Large intestine (tissue), 3 donors: ENCODE measurements at regions not wholly inside any gene's neighbourhood (a gene's known extent, or its start where the extent isn't known, plus 50 kb on each side); places are given as distances from the start of the nearest gene placed in this dataset.
A peak's percentile ranks its signal among the peaks of the same experiment; 100 is the strongest.

Source experiments
- DNase-seq, 2 donors: peaks; one replicate each; pipeline versions ENCODE4 v3.0.0 to v3.0.0-alpha.2; 2013
- H3K27ac ChIP-seq: one replicate; pipeline ENCODE4 v1.5.1; 2013; ENCODE audit warnings: low read length
- H3K27me3 ChIP-seq: 2 replicates; pipeline ENCODE4 v1.6.1; 2013; ENCODE audit warnings: low read length; ENCODE audit not compliant: control insufficient read depth, insufficient read depth
- H3K36me3 ChIP-seq: 2 replicates; pipeline ENCODE4 v1.6.1; 2013; ENCODE audit warnings: low read length; ENCODE audit not compliant: control insufficient read depth, insufficient read depth
- H3K4me1 ChIP-seq: one replicate; pipeline ENCODE4 v1.6.1; 2013; ENCODE audit warnings: low read length; ENCODE audit not compliant: control insufficient read depth, insufficient read depth
- H3K4me3 ChIP-seq: one replicate; pipeline ENCODE4 v1.5.1; 2013; ENCODE audit warnings: low read length
- H3K9me3 ChIP-seq: one replicate; pipeline ENCODE4 v1.6.1; 2013; ENCODE audit warnings: mild to moderate bottlenecking, low read depth, low read length, moderate library complexity; ENCODE audit not compliant: control insufficient read depth
- WGBS: methylation state at CpG from one replicate; pipeline ENCODE4 v1.1.5; 2013; ENCODE audit warnings: low lambda C conversion rate; ENCODE audit not compliant: insufficient coverage; 5-methylcytosine and 5-hydroxymethylcytosine counted together

DNA sequence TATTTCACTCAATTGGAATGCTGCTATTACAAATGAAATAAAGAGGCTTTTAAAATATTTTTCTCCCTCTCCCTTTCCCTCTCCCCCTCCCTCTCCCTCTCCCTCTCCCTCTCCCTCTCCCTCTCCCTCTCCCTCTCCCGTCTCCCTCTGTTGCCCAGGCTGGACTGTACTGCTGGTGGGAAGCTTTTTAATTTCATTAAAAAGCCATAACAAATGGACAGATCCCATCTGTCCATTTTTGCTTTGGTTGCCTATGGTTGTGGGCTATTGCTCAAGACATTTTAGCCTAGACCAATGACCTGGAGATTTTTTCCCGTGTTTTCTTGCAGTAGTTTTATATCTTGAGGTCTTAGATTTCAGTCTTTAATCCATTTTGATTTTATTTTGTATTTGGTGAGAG lies 107.2 kb upstream of the LRRC3B start:
- H3K4me1 ChIP-seq: no peaks in the 10 kb centered on the region

GRCh38 chr3:26521261-26521660 lies 101.3 kb upstream of the LRRC3B start:
- Histone ChIP-seq H3K9me3 (peaks cover 4% of the 10 kb centered on the region), H3K4me3 (no peak overlapping the region)

More for the DNA sequence above, 107.2 kb upstream of the LRRC3B start:
- peaks cover 3% of the 10 kb centered on the region for H3K9me3 ChIP-seq
- H3K36me3 ChIP-seq: no peaks in the 10 kb centered on the region
- DNase-seq: no peak
- H3K4me3 ChIP-seq: no peak overlapping the region
- H3K27ac ChIP-seq: no peak overlapping the region
- no peaks in the 10 kb centered on the region for H3K27me3 ChIP-seq
- WGBS: no CpG with 5 or more reads among the region's 2 CpGs

DNA sequence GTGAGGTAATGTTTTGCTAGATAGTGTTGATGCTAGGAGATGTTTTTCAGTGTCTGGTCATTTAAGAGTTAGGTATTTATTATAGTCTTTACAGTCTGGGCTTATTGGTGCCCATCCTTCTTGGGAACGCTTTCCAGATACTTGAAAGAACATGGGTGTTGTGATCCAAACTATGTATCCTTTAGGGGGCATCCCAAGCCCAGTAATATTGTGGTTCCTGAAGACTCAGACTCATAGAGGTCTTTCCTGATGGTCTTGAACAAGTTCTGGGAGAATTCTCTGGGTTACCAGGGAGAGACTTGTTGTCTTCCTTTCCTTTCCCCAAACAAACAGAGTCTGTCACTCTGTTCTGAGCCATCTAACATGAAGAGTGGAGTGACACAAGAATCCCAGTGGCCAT lies 99.7 kb upstream of the LRRC3B start:
- no CpG with 5 or more reads among the region's 1 CpG for WGBS
- no peak overlapping the region for H3K4me3 ChIP-seq

More at GRCh38 chr3:26521261-26521660, 101.3 kb upstream of the LRRC3B start:
- no peak for DNase-seq
- Histone ChIP-seq H3K27ac (no peak overlapping the region), H3K36me3 (no peaks in the 10 kb centered on the region), H3K4me1 (no peaks in the 10 kb centered on the region), H3K27me3 (no peaks in the 10 kb centered on the region)
- 100% methylated on average over 1 of the region's 1 CpG for WGBS

DNA sequence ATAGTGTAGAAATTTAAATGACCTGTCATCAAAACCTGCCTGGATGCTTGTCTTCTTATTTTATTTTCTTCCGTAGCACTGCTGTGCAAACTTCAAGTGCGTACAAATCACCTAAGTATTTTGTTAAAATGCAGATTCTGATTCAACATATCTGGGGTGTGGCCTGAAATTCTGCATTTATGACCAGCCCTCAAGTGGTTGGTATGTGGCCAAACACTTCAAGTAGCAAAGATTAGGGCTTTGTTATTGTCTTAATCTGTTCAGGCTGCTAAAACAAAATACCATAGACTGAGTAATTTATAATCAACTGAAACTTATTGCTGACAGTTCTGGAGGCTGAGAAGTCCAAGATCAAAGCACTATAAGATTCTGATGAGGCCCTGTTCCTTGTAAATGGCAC lies 97.6 kb upstream of the LRRC3B start:
- no peak overlapping the region for H3K4me3 ChIP-seq
- no peaks in the 10 kb centered on the region for H3K36me3 ChIP-seq
- H3K27me3 ChIP-seq: no peaks in the 10 kb centered on the region
- DNase-seq: no peak
- no peak overlapping the region for H3K27ac ChIP-seq
- H3K9me3 ChIP-seq: peaks cover 4% of the 10 kb centered on the region
- H3K4me1 ChIP-seq: no peaks in the 10 kb centered on the region
- WGBS: 100% methylated on average over 2 of the region's 2 CpGs

More for the DNA sequence above, 99.7 kb upstream of the LRRC3B start:
- H3K36me3 ChIP-seq: no peaks in the 10 kb centered on the region
- no peak for DNase-seq
- peaks cover 4% of the 10 kb centered on the region for H3K9me3 ChIP-seq
- H3K27me3 ChIP-seq: no peaks in the 10 kb centered on the region
- H3K4me1 ChIP-seq: no peaks in the 10 kb centered on the region
- no peak overlapping the region for H3K27ac ChIP-seq

DNA sequence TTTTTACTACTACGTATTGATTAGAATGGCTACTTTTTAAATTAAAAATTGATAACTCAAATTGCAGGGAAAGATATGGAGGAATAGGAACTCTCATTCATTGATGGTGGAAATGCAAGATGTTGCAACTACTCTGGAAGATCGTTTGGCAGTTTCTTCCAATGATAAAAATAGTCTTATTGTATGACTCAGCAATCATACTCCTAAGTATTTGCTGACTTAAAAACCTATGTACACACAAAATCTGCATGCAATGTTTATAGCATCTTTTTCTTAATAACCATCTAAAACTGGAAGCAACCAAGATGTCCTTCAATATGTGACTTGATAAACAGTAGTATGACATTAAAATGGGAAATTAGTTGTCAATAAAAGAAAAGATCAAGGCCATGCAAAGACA lies 87.4 kb upstream of the LRRC3B start:
- H3K36me3 ChIP-seq: no peaks in the 10 kb centered on the region
- WGBS: no CpG with 5 or more reads among the region's 2 CpGs
- H3K27ac ChIP-seq: no peak overlapping the region
- no peaks in the 10 kb centered on the region for H3K4me1 ChIP-seq
- H3K9me3 ChIP-seq: no peaks in the 10 kb centered on the region
- H3K27me3 ChIP-seq: no peaks in the 10 kb centered on the region
- no peak overlapping the region for H3K4me3 ChIP-seq
- DNase-seq: no peak

GRCh38 chr3:26536955-26537354 lies 85.6 kb upstream of the LRRC3B start:
- Histone ChIP-seq H3K4me1 (no peaks in the 10 kb centered on the region), H3K9me3 (no peaks in the 10 kb centered on the region), H3K36me3 (no peaks in the 10 kb centered on the region), H3K27me3 (no peaks in the 10 kb centered on the region), H3K4me3 (no peak overlapping the region), H3K27ac (no peak overlapping the region)
- DNase-seq: no peak
- WGBS: 100% methylated on average over 1 of the region's 2 CpGs

DNA sequence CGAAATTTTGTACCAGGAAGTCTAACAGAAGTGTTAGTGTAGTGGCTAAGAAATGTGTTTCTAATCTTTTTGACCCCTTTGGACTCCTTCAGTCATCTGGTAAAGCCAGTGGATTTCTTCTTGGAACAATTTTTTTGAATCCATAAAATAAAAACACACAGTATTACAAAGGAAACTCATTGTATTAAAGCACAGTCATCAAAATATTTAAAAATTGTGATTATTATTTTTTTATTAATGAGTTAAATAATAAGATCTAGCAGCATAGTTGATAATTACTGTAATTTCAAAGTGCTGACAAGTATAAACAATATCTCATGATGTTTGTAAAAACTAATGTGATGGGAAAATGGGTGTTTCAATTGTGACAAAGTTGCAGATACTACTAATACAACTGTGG lies 72.2 kb upstream of the LRRC3B start:
- H3K36me3 ChIP-seq: no peaks in the 10 kb centered on the region
- H3K4me1 ChIP-seq: no peaks in the 10 kb centered on the region
- H3K9me3 ChIP-seq: no peaks in the 10 kb centered on the region
- H3K27ac ChIP-seq: no peak overlapping the region
- H3K4me3 ChIP-seq: no peak overlapping the region
- H3K27me3 ChIP-seq: no peaks in the 10 kb centered on the region
- no peak for DNase-seq
- no CpG with 5 or more reads among the region's 1 CpG for WGBS

- no CpG with 5 or more reads among the region's 6 CpGs for WGBS
- Histone ChIP-seq H3K36me3 (no peaks in the 10 kb centered on the region), H3K27ac (no peak overlapping the region), H3K27me3 (no peaks in the 10 kb centered on the region), H3K4me1 (no peaks in the 10 kb centered on the region), H3K4me3 (no peak overlapping the region), H3K9me3 (no peaks in the 10 kb centered on the region)
- DNase-seq: no peak
Measured at GRCh38 chr3:26556637-26557036, 65.9 kb upstream of the LRRC3B start.

DNA sequence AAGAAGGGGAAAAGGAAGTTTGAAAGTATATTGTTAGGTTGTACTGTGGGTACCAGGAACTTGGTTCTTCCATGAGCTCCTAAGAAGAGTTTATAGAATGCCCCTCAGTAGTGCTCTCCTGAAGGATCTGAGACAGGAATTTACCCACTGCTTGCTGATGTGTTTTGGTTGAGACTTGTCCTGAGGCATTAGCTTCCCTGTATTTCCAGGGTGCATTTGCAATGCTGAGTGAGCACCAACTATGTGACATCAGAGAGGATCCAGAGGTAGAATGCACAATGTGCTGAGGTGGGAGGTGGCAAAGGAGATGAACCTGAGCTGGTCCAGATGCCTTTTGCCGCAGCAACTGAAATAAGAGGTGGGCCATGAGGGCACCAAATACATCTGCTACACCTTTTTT lies 64.3 kb upstream of the LRRC3B start:
- Histone ChIP-seq H3K4me3 (no peak overlapping the region), H3K36me3 (no peaks in the 10 kb centered on the region), H3K27me3 (no peaks in the 10 kb centered on the region), H3K27ac (no peak overlapping the region), H3K9me3 (no peaks in the 10 kb centered on the region), H3K4me1 (no peaks in the 10 kb centered on the region)
- WGBS: no CpG with 5 or more reads among the region's 1 CpG
- no peak for DNase-seq

GRCh38 chr3:26559227-26559626 lies 63.3 kb upstream of the LRRC3B start:
- no peaks in the 10 kb centered on the region for H3K27me3 ChIP-seq
- 71% methylated on average over 1 of the region's 3 CpGs for WGBS
- no peaks in the 10 kb centered on the region for H3K9me3 ChIP-seq
- no peaks in the 10 kb centered on the region for H3K36me3 ChIP-seq
- no peak overlapping the region for H3K27ac ChIP-seq
- H3K4me1 ChIP-seq: no peaks in the 10 kb centered on the region
- DNase-seq: peak in 1 of 2 donors; percentile 3
- no peak overlapping the region for H3K4me3 ChIP-seq

DNA sequence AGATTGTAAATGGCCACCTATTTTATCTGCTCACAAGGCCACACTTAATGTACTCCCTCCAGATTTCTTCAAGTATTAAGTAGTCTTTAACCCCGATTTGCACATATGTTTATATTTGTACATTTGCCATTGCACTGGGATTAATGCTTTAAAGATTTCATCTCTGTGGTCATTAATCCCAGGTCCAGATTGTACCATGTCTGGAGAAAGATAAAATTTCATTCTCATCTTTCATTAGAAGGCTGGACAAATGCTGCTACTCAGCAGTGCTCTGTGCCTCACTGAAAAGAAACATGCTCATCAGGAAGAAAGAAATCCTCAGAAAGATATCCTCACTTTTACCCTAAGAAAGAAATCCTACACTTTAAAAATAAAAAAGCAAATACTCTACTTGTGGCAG lies 62.5 kb upstream of the LRRC3B start:
- H3K9me3 ChIP-seq: no peaks in the 10 kb centered on the region
- no peak overlapping the region for H3K4me3 ChIP-seq
- H3K27ac ChIP-seq: no peak overlapping the region
- H3K36me3 ChIP-seq: no peaks in the 10 kb centered on the region
- 67% methylated on average over 1 of the region's 1 CpG for WGBS
- no peaks in the 10 kb centered on the region for H3K4me1 ChIP-seq
- H3K27me3 ChIP-seq: no peaks in the 10 kb centered on the region
- DNase-seq: no peak
